HEK293 (cell line): ENCODE measurements at regions not wholly inside any gene's neighbourhood (a gene's known extent, or its start where the extent isn't known, plus 50 kb on each side); places are given as distances from the start of the nearest gene placed in this dataset.

Experiments
- CTCF ChIA-PET: fragments of 350-600 bp; formaldehyde crosslinking; extraction: SDS; loops from one replicate; lab custom pipeline; 2021; ENCODE audit warnings: antibody characterized with exemption; lab: Yijun Ruan, JAX
- POLR2A ChIA-PET: fragments of 300-600 bp; formaldehyde crosslinking; extraction: SDS; loops from one replicate; lab custom pipeline; 2020; ENCODE audit warnings: antibody characterized with exemption, inconsistent platforms; lab: Yijun Ruan, JAX
- H3K27ac ChIP-seq: fragments of 200-500 bp; sonication (Bioruptor generic); 2 replicates; pipeline ENCODE4 v1.5.1; 2014; ENCODE audit warnings: low read depth, low read length, control low read depth, inconsistent platforms; ENCODE audit errors: extremely low read depth
- H3K36me3 ChIP-seq, 2 experiments: fragments of 200-500 bp in 1 of 2; sonication (Bioruptor generic) in 1 of 2; 1 replicate in 1 of 2; 2 replicates in 1 of 2; pipeline ENCODE4 v1.5.1; 2014 to 2017; ENCODE audit warnings: inconsistent platforms in 2 of 2, low read length in 2 of 2; ENCODE audit not compliant: control insufficient read depth in 2 of 2, insufficient read depth in 1 of 2
- H3K4me1 ChIP-seq: fragments of 200-500 bp; sonication (Bioruptor generic); 2 replicates; pipeline ENCODE4 v1.5.1; 2014; ENCODE audit warnings: mild to moderate bottlenecking, low read length, inconsistent platforms; ENCODE audit not compliant: control insufficient read depth, insufficient read depth
- H3K4me3 ChIP-seq: 2 replicates; pipeline ENCODE4 v1.5.1; 2011; ENCODE audit warnings: low read depth, mild to moderate bottlenecking, control low read depth, low read length, moderate library complexity
- H3K9me3 ChIP-seq: fragments of 200-500 bp; sonication (Bioruptor generic); 2 replicates; pipeline ENCODE4 v1.5.1; 2014; ENCODE audit warnings: low read depth, low read length, inconsistent platforms; ENCODE audit not compliant: control insufficient read depth, insufficient read depth
- BCL11B ChIP-seq: fragments of 450-650 bp; formaldehyde crosslinking; IDR thresholded peaks from 2 replicates; pipeline ENCODE4 v1.5.1; 2016; ENCODE audit warnings: low read depth, missing biosample characterization, missing genetic modification characterization
- FEZF1 ChIP-seq: fragments of 450-650 bp; formaldehyde crosslinking; IDR thresholded peaks from 2 replicates; pipeline ENCODE4 v1.5.1; 2016; ENCODE audit warnings: missing biosample characterization, missing genetic modification characterization
- GFI1B ChIP-seq: fragments of 450-650 bp; formaldehyde crosslinking; IDR thresholded peaks from 2 replicates; pipeline ENCODE4 v1.5.1; 2016; ENCODE audit warnings: missing biosample characterization, missing genetic modification characterization
- GLIS2 ChIP-seq: fragments of 450-650 bp; formaldehyde crosslinking; IDR thresholded peaks from 2 replicates; pipeline ENCODE4 v1.5.1; 2016; ENCODE audit warnings: missing biosample characterization, missing genetic modification characterization
- INSM2 ChIP-seq: fragments of 450-650 bp; formaldehyde crosslinking; IDR thresholded peaks from 2 replicates; pipeline ENCODE4 v1.5.1; 2016; ENCODE audit warnings: missing biosample characterization, missing genetic modification characterization
- KLF17 ChIP-seq: fragments of 450-650 bp; formaldehyde crosslinking; IDR thresholded peaks from 2 replicates; pipeline ENCODE4 v1.5.1; 2016; ENCODE audit warnings: missing biosample characterization, missing genetic modification characterization
- KLF7 ChIP-seq: fragments of 450-650 bp; formaldehyde crosslinking; IDR thresholded peaks from 2 replicates; pipeline ENCODE4 v1.5.1; 2016; ENCODE audit warnings: missing biosample characterization, missing genetic modification characterization, borderline replicate concordance
- KLF8 ChIP-seq: fragments of 450-650 bp; formaldehyde crosslinking; IDR thresholded peaks from 2 replicates; pipeline ENCODE4 v1.5.1; 2016; ENCODE audit warnings: missing biosample characterization, missing genetic modification characterization
- PRDM10 ChIP-seq: fragments of 450-650 bp; formaldehyde crosslinking; IDR thresholded peaks from 2 replicates; pipeline ENCODE4 v1.5.1; 2016; ENCODE audit warnings: missing biosample characterization, missing genetic modification characterization
- TSHZ1 ChIP-seq: fragments of 450-650 bp; formaldehyde crosslinking; IDR thresholded peaks from 2 replicates; pipeline ENCODE4 v1.5.1; 2016; ENCODE audit warnings: missing biosample characterization, missing genetic modification characterization, borderline replicate concordance
- YY1 ChIP-seq: fragments of 450-650 bp; formaldehyde crosslinking; IDR thresholded peaks from 2 replicates; pipeline ENCODE4 v1.5.1; 2018; ENCODE audit warnings: missing biosample characterization, missing genetic modification characterization
- ZBTB48 ChIP-seq: fragments of 450-650 bp; formaldehyde crosslinking; IDR thresholded peaks from 2 replicates; pipeline ENCODE4 v1.5.1; 2016; ENCODE audit warnings: missing biosample characterization, missing genetic modification characterization
- ZFHX2 ChIP-seq: fragments of 450-650 bp; formaldehyde crosslinking; conservative IDR thresholded peaks from 2 replicates; pipeline ENCODE4 v1.5.1; 2016; ENCODE audit warnings: missing biosample characterization, missing genetic modification characterization
- ZFP41 ChIP-seq: fragments of 450-650 bp; formaldehyde crosslinking; IDR thresholded peaks from 2 replicates; pipeline ENCODE4 v1.5.1; 2016; ENCODE audit warnings: missing biosample characterization, missing genetic modification characterization, borderline replicate concordance
- ZNF157 ChIP-seq: fragments of 450-650 bp; formaldehyde crosslinking; IDR thresholded peaks from 2 replicates; pipeline ENCODE4 v1.5.1; 2016; ENCODE audit warnings: missing biosample characterization, missing genetic modification characterization
- ZNF280C ChIP-seq: fragments of 450-650 bp; formaldehyde crosslinking; IDR thresholded peaks from 2 replicates; pipeline ENCODE4 v1.5.1; 2016; ENCODE audit warnings: missing biosample characterization, missing genetic modification characterization
- ZNF302 ChIP-seq: fragments of 450-650 bp; formaldehyde crosslinking; IDR thresholded peaks from 2 replicates; pipeline ENCODE4 v1.5.1; 2016; ENCODE audit warnings: missing biosample characterization, missing genetic modification characterization, low read depth
- ZNF311 ChIP-seq: fragments of 450-650 bp; formaldehyde crosslinking; IDR thresholded peaks from 2 replicates; pipeline ENCODE4 v1.5.1; 2017; ENCODE audit warnings: missing biosample characterization, missing genetic modification characterization, borderline replicate concordance
- ZNF366 ChIP-seq: fragments of 450-650 bp; formaldehyde crosslinking; conservative IDR thresholded peaks from 2 replicates; pipeline ENCODE4 v1.5.1; 2016; ENCODE audit warnings: missing biosample characterization, missing genetic modification characterization
- ZNF37A ChIP-seq: fragments of 450-650 bp; IDR thresholded peaks from 2 replicates; pipeline ENCODE4 v1.5.1; 2018; ENCODE audit warnings: missing biosample characterization, missing genetic modification characterization
- ZNF514 ChIP-seq: fragments of 450-650 bp; formaldehyde crosslinking; IDR thresholded peaks from 2 replicates; pipeline ENCODE4 v1.5.1; 2016; ENCODE audit warnings: missing biosample characterization, missing genetic modification characterization
- ZNF549 ChIP-seq: fragments of 450-650 bp; IDR thresholded peaks from 2 replicates; pipeline ENCODE4 v1.5.1; 2018; ENCODE audit warnings: missing biosample characterization, missing genetic modification characterization, mild to moderate bottlenecking, inconsistent platforms, moderate library complexity
- ZNF624 ChIP-seq: fragments of 450-650 bp; formaldehyde crosslinking; IDR thresholded peaks from 2 replicates; pipeline ENCODE4 v1.5.1; 2017; ENCODE audit warnings: missing biosample characterization, missing genetic modification characterization
- ZNF626 ChIP-seq: fragments of 450-650 bp; sonication (Bioruptor Pico); formaldehyde crosslinking; IDR thresholded peaks from 2 replicates; pipeline ENCODE4 v1.5.1; 2018; ENCODE audit warnings: missing biosample characterization, missing genetic modification characterization, inconsistent platforms
- ZNF660 ChIP-seq: fragments of 450-650 bp; IDR thresholded peaks from 2 replicates; pipeline ENCODE4 v1.5.1; 2018; ENCODE audit warnings: missing biosample characterization, mild to moderate bottlenecking, missing genetic modification characterization
- ZNF664 ChIP-seq: fragments of 450-650 bp; formaldehyde crosslinking; IDR thresholded peaks from 2 replicates; pipeline ENCODE4 v1.5.1; 2016; ENCODE audit warnings: missing biosample characterization, missing genetic modification characterization
- ZNF843 ChIP-seq: fragments of 450-650 bp; formaldehyde crosslinking; IDR thresholded peaks from 2 replicates; pipeline ENCODE4 v1.5.1; 2016; ENCODE audit warnings: missing biosample characterization, missing genetic modification characterization

GRCh38 chr11:11776714-11777113 is 65.1 kb upstream of the USP47 start:
- CTCF ChIA-PET = interaction anchor here (0.6 to 3.7 kb wide), 3 partner anchors 10 to 510 kb away, joined by 3 to 24 read pairs (median 5); no protein-coding TSS in a partner anchor
- Histone ChIP-seq H3K4me3 (no peak overlapping the region), H3K27ac (no peak overlapping the region), H3K9me3 (no peaks in the 10 kb centered on the region), H3K4me1 (no peaks in the 10 kb centered on the region), H3K36me3 (no peaks in the 10 kb centered on the region)
- POLR2A ChIA-PET = no interaction called here
- no peak for TF ChIP-seq ZNF664
- no peak for TF ChIP-seq ZNF626
- no peak for TF ChIP-seq KLF7 (tag by site-specific recombination)
- TF ChIP-seq ZNF311 (tag by site-specific recombination) = no peak
- no peak for TF ChIP-seq ZNF280C
- no peak for TF ChIP-seq ZNF157
- TF ChIP-seq ZNF366 (tag by site-specific recombination) = no peak
- TF ChIP-seq FEZF1 = no peak
- no peak for TF ChIP-seq ZNF37A
- TF ChIP-seq ZNF843 (tag by site-specific recombination) = no peak
- no peak for TF ChIP-seq ZBTB48 (tag by site-specific recombination)
- no peak for TF ChIP-seq ZNF302
- no peak for TF ChIP-seq KLF17
- no peak for TF ChIP-seq ZNF514 (tag by site-specific recombination)
- no peak for TF ChIP-seq BCL11B (tag by site-specific recombination)
- no peak for TF ChIP-seq PRDM10 (tag by site-specific recombination)
- no peak for TF ChIP-seq ZNF660 (tag by site-specific recombination)
- TF ChIP-seq INSM2 = no peak
- TF ChIP-seq KLF8 (tag by site-specific recombination) = no peak

GRCh38 chr11:11774928-11775327 is 66.8 kb upstream of the USP47 start:
- ChIA-PET CTCF (interaction anchor here (0.6 to 3.7 kb wide), 3 partner anchors 12 to 170 kb away, joined by 3 to 24 read pairs (median 3); partner anchors contain the start of gene GALNT18), POLR2A (no interaction called here)
- H3K36me3 ChIP-seq = no peaks in the 10 kb centered on the region
- no peaks in the 10 kb centered on the region for H3K9me3 ChIP-seq
- no peaks in the 10 kb centered on the region for H3K4me1 ChIP-seq
- no peak overlapping the region for H3K4me3 ChIP-seq
- no peak overlapping the region for H3K27ac ChIP-seq
- no peak for TF ChIP-seq ZNF549
- TF ChIP-seq GFI1B (tag by site-specific recombination) = no peak
- TF ChIP-seq YY1 = no peak
- TF ChIP-seq ZFP41 (tag by site-specific recombination) = no peak
- no peak for TF ChIP-seq ZNF37A
- no peak for TF ChIP-seq ZNF624 (tag by site-specific recombination)
- TF ChIP-seq ZFHX2 (tag by site-specific recombination) = no peak
- TF ChIP-seq GLIS2 (tag by site-specific recombination) = no peak
- no peak for TF ChIP-seq TSHZ1
